Karpas-422 (cell line): ENCODE measurements at regions not wholly inside any gene's neighbourhood (a gene's known extent, or its start where the extent isn't known, plus 50 kb on each side); places are given as distances from the start of the nearest gene placed in this dataset.

Experiments used
- DNase-seq: peaks from one replicate; pipeline ENCODE4 v3.0.0-alpha.2; 2015
- H2AFZ ChIP-seq: fragments of 200-600 bp; sonication (generic); 2 replicates; pipeline ENCODE4 v1.6.1; 2014; ENCODE audit warnings: antibody characterized with exemption, low read length, mixed read lengths
- H3K27ac ChIP-seq: fragments of 200-600 bp; sonication (generic); 2 replicates; pipeline ENCODE4 v1.5.1; 2014; ENCODE audit warnings: mild to moderate bottlenecking, low read length, moderate library complexity
- H3K27me3 ChIP-seq: fragments of 200-600 bp; sonication (generic); 2 replicates; pipeline ENCODE4 v1.6.1; 2014; ENCODE audit warnings: low read length, mixed read lengths
- H3K36me3 ChIP-seq: fragments of 200-600 bp; sonication (generic); 2 replicates; pipeline ENCODE4 v1.6.1; 2014; ENCODE audit warnings: low read length, mixed read lengths; ENCODE audit not compliant: insufficient read depth
- H3K4me1 ChIP-seq: fragments of 200-600 bp; sonication (generic); 2 replicates; pipeline ENCODE4 v1.6.1; 2014; ENCODE audit warnings: mild to moderate bottlenecking, low read length, mixed read lengths
- H3K4me2 ChIP-seq: fragments of 200-600 bp; sonication (generic); 2 replicates; pipeline ENCODE4 v1.6.1; 2014; ENCODE audit warnings: low read length, low read depth, mild to moderate bottlenecking; ENCODE audit not compliant: poor library complexity, severe bottlenecking
- H3K4me3 ChIP-seq: fragments of 200-600 bp; sonication (generic); 2 replicates; pipeline ENCODE4 v1.5.1; 2014; ENCODE audit warnings: mild to moderate bottlenecking, antibody characterized with exemption, low read length, mixed read lengths
- H3K79me2 ChIP-seq: fragments of 200-600 bp; sonication (generic); 2 replicates; pipeline ENCODE4 v1.6.1; 2014; ENCODE audit warnings: mild to moderate bottlenecking, low read length, mixed read lengths
- H3K9ac ChIP-seq: fragments of 200-600 bp; sonication (generic); 2 replicates; pipeline ENCODE4 v1.6.0; 2014; ENCODE audit warnings: low read length
- H3K9me2 ChIP-seq: fragments of 200-600 bp; sonication (generic), shearing (Covaris generic); replicated peaks from 2 replicates; pipeline ENCODE4 v1.6.0; 2014; ENCODE audit warnings: mild to moderate bottlenecking, low read length, moderate library complexity; ENCODE audit not compliant: insufficient read depth
- H3K9me3 ChIP-seq: fragments of 300-700, 200-600 bp; sonication (generic); 2 replicates; pipeline ENCODE4 v1.6.1; 2014; ENCODE audit warnings: low read length, mixed read lengths
- H4K20me1 ChIP-seq: fragments of 200-600 bp; sonication (generic); 2 replicates; pipeline ENCODE4 v1.6.1; 2014; ENCODE audit warnings: mild to moderate bottlenecking, antibody characterized with exemption, low read length, low read depth; ENCODE audit not compliant: insufficient read depth

DNA sequence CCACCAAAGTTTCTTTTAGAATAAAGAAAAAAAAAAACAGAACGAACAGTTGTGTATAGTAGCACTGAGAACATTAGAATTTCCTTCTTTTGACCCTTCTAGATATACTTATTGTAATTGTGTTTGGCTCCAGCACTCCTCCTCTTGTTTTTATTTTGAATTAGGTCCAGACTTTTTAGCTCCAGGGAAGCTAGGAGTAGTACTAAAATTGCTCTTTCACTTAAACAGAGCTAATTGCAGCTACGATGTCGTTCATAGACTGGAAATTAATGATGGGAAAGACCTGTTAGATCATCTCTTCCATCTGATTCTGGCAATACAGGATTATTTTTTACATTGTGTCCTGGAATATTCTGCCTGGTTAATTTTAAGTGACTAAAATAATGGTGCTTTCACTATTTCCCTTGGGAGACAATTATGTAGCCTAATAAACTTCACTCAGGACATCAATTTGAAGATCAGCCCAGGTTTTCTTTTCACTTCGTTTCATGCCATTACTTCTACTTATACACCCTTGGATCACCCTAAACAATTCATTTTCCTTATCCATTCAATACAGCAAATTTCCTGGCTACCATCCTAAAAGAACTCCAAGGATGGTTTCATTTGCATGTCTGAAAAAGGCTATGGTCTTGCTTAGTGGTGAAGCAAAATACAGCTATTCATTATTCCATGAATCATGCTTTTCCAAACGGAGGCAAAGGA is 480.8 kb upstream of the TECRL start:
- Histone ChIP-seq H3K27me3 (no peaks in the 10 kb centered on the region), H4K20me1 (no peaks in the 10 kb centered on the region), H3K9ac (no peak overlapping the region), H3K9me2 (no peaks in the 10 kb centered on the region), H3K79me2 (no peaks in the 10 kb centered on the region), H3K4me3 (no peak overlapping the region), H3K27ac (no peak overlapping the region), H3K36me3 (no peaks in the 10 kb centered on the region), H3K4me2 (no peak overlapping the region), H3K4me1 (no peaks in the 10 kb centered on the region), H3K9me3 (peaks cover 14% of the 10 kb centered on the region), H2AFZ (no peak overlapping the region)
- DNase-seq = no peak

DNA sequence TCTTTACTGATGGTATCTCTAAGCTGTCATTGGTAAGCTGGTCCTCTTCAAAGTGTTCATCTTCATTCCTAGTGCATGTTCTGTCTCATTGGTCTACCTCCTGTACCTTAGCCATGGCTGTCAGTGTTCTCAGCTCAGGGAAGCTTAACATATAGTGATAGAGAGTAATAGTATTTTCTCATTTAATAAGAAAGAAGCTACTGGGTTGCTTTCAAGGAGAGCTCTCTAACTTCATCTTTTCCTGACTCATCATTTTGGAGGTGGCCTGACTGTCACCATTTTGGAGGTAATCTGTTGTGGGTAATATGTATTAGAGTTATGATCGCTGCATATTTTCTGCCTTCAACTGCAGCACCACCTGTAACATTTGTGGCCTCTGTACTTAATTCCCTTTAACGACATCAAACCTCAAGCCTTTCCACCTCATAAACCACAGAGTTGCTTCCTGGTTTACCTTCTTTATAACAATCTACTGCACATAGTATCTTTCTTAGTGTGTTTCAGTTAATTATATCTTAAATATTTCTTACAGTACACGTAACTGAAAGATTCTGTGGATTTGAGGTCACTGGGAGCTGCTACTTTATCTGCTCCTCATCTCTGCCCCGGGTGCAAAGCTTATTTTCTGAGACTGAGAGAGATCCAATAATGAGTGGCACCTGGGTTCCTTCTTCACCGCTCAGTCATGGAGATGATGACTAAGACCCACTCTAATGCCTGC is 474.0 kb upstream of the TECRL start:
- Histone ChIP-seq H3K27ac (no peak overlapping the region), H3K36me3 (no peaks in the 10 kb centered on the region), H3K9ac (no peak overlapping the region), H3K4me3 (no peak overlapping the region), H3K79me2 (no peaks in the 10 kb centered on the region), H3K27me3 (no peaks in the 10 kb centered on the region), H3K9me2 (no peaks in the 10 kb centered on the region), H3K4me2 (no peak overlapping the region), H4K20me1 (no peaks in the 10 kb centered on the region), H3K9me3 (peaks cover 14% of the 10 kb centered on the region), H2AFZ (no peak overlapping the region), H3K4me1 (no peaks in the 10 kb centered on the region)
- DNase-seq = no peak

DNA sequence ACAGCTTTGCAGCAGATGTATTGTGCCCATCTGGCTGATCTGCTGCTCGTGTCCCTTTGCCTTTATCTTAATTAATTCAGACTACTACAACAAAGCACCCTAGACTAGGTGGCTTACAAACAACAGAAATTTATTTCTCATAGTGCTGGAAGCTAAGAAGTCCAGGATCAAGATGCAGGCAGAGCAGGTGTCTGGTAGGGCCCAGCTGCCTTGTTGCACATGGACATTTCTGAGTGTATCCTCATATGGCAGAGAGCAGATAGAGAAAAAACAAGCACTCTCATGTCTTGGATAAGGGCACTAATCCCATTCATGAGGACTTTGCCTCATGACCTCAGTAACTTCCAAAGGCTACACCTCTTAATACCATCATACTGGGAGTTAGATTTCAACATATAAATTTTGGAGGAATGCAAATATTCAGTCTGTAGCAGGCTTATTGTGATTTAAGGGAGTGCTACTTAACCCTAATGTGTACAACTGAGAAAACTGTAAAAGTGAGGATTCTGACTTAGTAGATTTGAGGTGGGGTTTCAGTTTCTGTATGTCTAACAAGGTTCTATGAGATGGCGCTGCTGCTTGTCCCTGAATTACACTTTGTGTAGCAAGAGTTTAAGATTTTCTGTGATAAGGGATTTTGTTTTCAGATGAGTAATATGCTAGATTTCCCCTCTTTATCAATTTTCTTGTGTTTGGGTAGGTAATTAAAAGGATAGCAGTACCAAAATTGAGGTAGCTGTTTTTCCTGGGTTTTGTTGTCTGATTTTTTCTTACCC is 473.2 kb upstream of the TECRL start:
- Histone ChIP-seq H3K4me1 (no peaks in the 10 kb centered on the region), H3K4me3 (no peak overlapping the region), H3K27me3 (no peaks in the 10 kb centered on the region), H2AFZ (no peak overlapping the region), H3K4me2 (no peak overlapping the region), H4K20me1 (no peaks in the 10 kb centered on the region), H3K36me3 (no peaks in the 10 kb centered on the region), H3K27ac (no peak overlapping the region), H3K9me3 (peaks cover 14% of the 10 kb centered on the region), H3K9me2 (no peaks in the 10 kb centered on the region), H3K79me2 (no peaks in the 10 kb centered on the region), H3K9ac (no peak overlapping the region)
- no peak for DNase-seq

DNA sequence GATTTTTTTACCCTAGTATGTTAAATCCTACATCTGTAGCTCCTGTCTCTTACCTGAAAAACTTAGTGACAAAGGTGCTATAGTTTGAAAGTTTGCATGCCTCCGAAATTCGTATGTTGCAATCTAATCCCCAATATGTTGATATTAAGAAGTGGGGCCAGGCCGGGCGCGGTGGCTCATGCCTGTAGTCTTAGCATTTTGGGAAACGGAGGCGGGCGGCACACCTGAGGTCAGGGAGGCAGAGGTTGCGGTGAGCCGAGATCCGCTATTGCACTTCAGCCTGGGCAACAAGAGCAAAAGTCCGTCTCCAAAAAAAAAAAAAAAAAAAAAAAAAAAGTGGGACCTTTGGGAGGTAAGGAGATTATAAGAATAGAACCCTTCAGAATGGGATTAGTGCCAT is 471.3 kb upstream of the TECRL start:
- Histone ChIP-seq H3K9ac (no peak overlapping the region), H3K4me3 (no peak overlapping the region), H3K79me2 (no peaks in the 10 kb centered on the region), H3K36me3 (no peaks in the 10 kb centered on the region), H4K20me1 (no peaks in the 10 kb centered on the region), H3K4me2 (no peak overlapping the region), H2AFZ (no peak overlapping the region), H3K4me1 (no peaks in the 10 kb centered on the region), H3K9me3 (peaks cover 14% of the 10 kb centered on the region), H3K27me3 (no peaks in the 10 kb centered on the region), H3K27ac (no peak overlapping the region), H3K9me2 (no peaks in the 10 kb centered on the region)
- DNase-seq = no peak

DNA sequence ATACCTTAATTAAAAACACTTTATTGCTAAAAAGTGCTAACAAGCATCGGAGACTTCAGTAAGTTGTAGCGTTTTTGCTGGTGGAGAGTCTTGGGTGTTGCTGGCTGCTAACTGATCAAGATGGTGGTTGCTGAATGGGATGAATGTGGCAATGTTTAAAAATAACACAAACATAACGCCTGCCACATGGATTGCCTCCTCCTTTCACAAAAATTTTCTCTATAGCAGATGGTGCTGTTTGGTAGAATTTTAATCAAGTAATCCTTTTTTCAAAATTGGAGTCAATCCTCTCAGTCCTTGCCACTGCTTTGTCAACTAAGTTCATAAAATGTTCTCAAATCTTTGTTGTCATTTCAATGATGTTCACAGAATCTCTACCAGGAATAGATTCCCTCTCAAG is 466.8 kb upstream of the TECRL start:
- Histone ChIP-seq H3K9me2 (no peaks in the 10 kb centered on the region), H3K4me2 (no peak overlapping the region), H3K9ac (no peak overlapping the region), H3K79me2 (no peaks in the 10 kb centered on the region), H2AFZ (no peak overlapping the region), H3K4me1 (no peaks in the 10 kb centered on the region), H3K27ac (no peak overlapping the region), H4K20me1 (no peaks in the 10 kb centered on the region), H3K27me3 (no peaks in the 10 kb centered on the region), H3K9me3 (peaks cover 20% of the 10 kb centered on the region), H3K4me3 (no peak overlapping the region), H3K36me3 (no peaks in the 10 kb centered on the region)
- DNase-seq = no peak

DNA sequence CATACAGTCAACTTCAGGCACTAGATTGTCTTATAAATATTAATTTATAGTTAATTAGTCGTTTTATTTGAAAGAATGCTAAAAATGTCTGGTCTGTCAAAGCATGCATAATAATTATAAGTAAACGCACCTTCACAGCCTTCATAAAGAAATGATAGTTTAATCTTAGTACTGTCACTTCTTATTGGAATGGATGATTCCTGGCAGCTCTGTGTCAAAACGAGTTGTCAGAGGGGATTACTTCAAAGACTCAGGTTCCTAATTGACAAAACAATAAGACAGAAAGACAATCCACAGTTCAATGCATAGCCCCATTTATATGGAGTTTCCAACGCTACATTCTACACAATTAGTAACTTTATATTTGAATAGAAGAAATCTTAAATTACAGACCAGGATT is 461.3 kb upstream of the TECRL start:
- Histone ChIP-seq H3K9ac (no peak overlapping the region), H3K27me3 (no peaks in the 10 kb centered on the region), H2AFZ (no peak overlapping the region), H3K4me3 (no peak overlapping the region), H3K9me3 (peaks cover 19% of the 10 kb centered on the region), H3K27ac (no peak overlapping the region), H3K79me2 (no peaks in the 10 kb centered on the region), H3K4me1 (no peaks in the 10 kb centered on the region), H3K36me3 (no peaks in the 10 kb centered on the region), H4K20me1 (no peaks in the 10 kb centered on the region), H3K9me2 (no peaks in the 10 kb centered on the region), H3K4me2 (no peak overlapping the region)
- no peak for DNase-seq

DNA sequence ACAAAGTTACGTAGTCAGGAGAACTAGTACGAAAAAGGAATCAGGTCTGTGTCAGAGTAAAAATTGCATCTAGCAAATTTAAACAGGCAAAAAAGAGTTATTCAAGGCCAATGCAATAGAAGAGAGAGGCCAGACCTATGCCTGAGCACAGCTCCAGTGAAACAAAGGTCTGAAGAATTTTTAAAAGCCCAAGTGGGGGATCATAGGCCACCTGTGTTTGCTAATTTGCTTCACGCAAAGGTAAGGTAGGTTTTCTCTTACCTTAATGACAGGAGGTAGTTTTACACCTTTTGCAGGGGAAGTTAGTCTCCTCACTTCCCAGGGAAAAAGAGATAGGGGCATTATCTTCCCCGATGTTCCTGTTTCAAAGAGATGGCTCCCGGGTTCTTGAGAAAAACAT is 448.6 kb upstream of the TECRL start:
- Histone ChIP-seq H3K9me2 (no peaks in the 10 kb centered on the region), H3K4me3 (no peak overlapping the region), H3K27ac (no peak overlapping the region), H3K79me2 (no peaks in the 10 kb centered on the region), H3K4me2 (no peak overlapping the region), H3K9ac (no peak overlapping the region), H3K36me3 (no peaks in the 10 kb centered on the region), H3K4me1 (no peaks in the 10 kb centered on the region), H3K27me3 (no peaks in the 10 kb centered on the region), H3K9me3 (peaks cover 5% of the 10 kb centered on the region; the same call in 1 of the 2 replicates), H4K20me1 (no peaks in the 10 kb centered on the region), H2AFZ (no peak overlapping the region)
- no peak for DNase-seq

DNA sequence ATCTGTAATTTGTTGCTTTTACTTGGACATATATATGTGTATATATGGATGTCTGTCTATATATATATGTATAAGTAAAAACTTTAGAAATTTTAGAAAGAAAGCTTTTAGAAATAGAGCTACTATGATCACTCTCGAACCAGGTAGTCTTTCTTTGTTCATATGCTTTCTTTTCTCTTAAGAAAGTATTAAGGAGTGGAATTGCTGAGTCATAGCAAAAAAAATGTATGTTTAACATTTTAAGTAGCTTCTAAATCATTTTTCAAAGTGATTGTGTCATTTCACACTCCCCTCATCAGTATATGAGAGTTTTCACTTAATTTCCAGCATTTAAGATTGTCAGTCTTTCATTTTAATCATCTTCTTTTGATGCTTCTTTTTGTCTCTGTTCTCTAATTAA is 447.9 kb upstream of the TECRL start:
- H3K27ac ChIP-seq = no peak overlapping the region
- no peaks in the 10 kb centered on the region for H3K36me3 ChIP-seq
- no peak overlapping the region for H3K4me2 ChIP-seq
- no peaks in the 10 kb centered on the region for H3K9me2 ChIP-seq
- H3K4me1 ChIP-seq = no peaks in the 10 kb centered on the region
- H2AFZ ChIP-seq = no peak overlapping the region
- no peak for DNase-seq
- H3K4me3 ChIP-seq = no peak overlapping the region
- H3K9me3 ChIP-seq = peaks cover 5% of the 10 kb centered on the region; the same call in 1 of the 2 replicates
- no peaks in the 10 kb centered on the region for H4K20me1 ChIP-seq
- no peak overlapping the region for H3K9ac ChIP-seq
- H3K27me3 ChIP-seq = no peaks in the 10 kb centered on the region
- no peaks in the 10 kb centered on the region for H3K79me2 ChIP-seq
